Urinary bladder (tissue), 3 donors: ENCODE measurements at regions not wholly inside any gene's neighbourhood (a gene's known extent, or its start where the extent isn't known, plus 50 kb on each side); places are given as distances from the start of the nearest gene placed in this dataset.

ENCODE experiments used
- DNase-seq: peaks from one replicate; pipeline ENCODE4 v3.0.0-alpha.2; 2015; ENCODE audit errors: extremely low spot score
- H3K27ac ChIP-seq: one replicate; pipeline ENCODE4 v1.5.1; 2013; ENCODE audit warnings: low read depth, mild to moderate bottlenecking, moderate library complexity
- H3K36me3 ChIP-seq: one replicate; pipeline ENCODE4 v1.6.1; 2013; ENCODE audit warnings: mild to moderate bottlenecking, moderate library complexity; ENCODE audit not compliant: insufficient read depth
- H3K4me1 ChIP-seq: one replicate; pipeline ENCODE4 v1.6.1; 2013; ENCODE audit warnings: mild to moderate bottlenecking, moderate library complexity; ENCODE audit not compliant: insufficient read depth
- H3K4me3 ChIP-seq: one replicate; pipeline ENCODE4 v1.5.1; 2013; ENCODE audit warnings: low read depth, low read length
- WGBS: extraction: QIAGEN DNeasy Blood & Tissue Kit; methylation state at CpG from one replicate; pipeline ENCODE4 v1.1.7; 2013; 5-methylcytosine and 5-hydroxymethylcytosine counted together
- donor health status: healthy with polysubstance abuse.
- donor health status: healthy.

- Histone ChIP-seq H3K36me3 (no peaks in the 10 kb centered on the region), H3K4me3 (no peak overlapping the region), H3K27ac (no peak overlapping the region), H3K4me1 (no peaks in the 10 kb centered on the region)
- no peak for DNase-seq
- 55% methylated on average over 2 of the region's 2 CpGs for WGBS
Observed at GRCh38 chr3:139870000-139870675, 64.8 kb upstream of the CLSTN2 start.

- Histone ChIP-seq H3K4me1 (no peaks in the 10 kb centered on the region), H3K27ac (no peak overlapping the region), H3K4me3 (no peak overlapping the region), H3K36me3 (no peaks in the 10 kb centered on the region)
- no peak for DNase-seq
- WGBS = 90% methylated on average over 2 of the region's 2 CpGs
Observed at GRCh38 chr3:139868773-139869172, 66.2 kb upstream of the CLSTN2 start.

- no peaks in the 10 kb centered on the region for H3K4me1 ChIP-seq
Observed at GRCh38 chr3:139848660-139849059, 86.3 kb upstream of the CLSTN2 start.

GRCh38 chr3:139846729-139847128 lies 88.3 kb upstream of the CLSTN2 start:
- no peaks in the 10 kb centered on the region for H3K4me1 ChIP-seq
- no peaks in the 10 kb centered on the region for H3K36me3 ChIP-seq
- no peak overlapping the region for H3K4me3 ChIP-seq
- WGBS = 31% methylated on average over 1 of the region's 1 CpG
- DNase-seq = no peak
- H3K27ac ChIP-seq = no peak overlapping the region

More at GRCh38 chr3:139848660-139849059, 86.3 kb upstream of the CLSTN2 start:
- no peak for DNase-seq
- no peaks in the 10 kb centered on the region for H3K36me3 ChIP-seq
- 55% methylated on average over 3 of the region's 3 CpGs for WGBS
- no peak overlapping the region for H3K27ac ChIP-seq
- H3K4me3 ChIP-seq = no peak overlapping the region

- 36% methylated on average over 3 of the region's 3 CpGs for WGBS
- H3K36me3 ChIP-seq = no peaks in the 10 kb centered on the region
- H3K4me1 ChIP-seq = no peaks in the 10 kb centered on the region
- H3K4me3 ChIP-seq = no peak overlapping the region
- DNase-seq = no peak
- no peak overlapping the region for H3K27ac ChIP-seq
Observed at GRCh38 chr3:139839659-139840058, 95.3 kb upstream of the CLSTN2 start.

- WGBS = 51% methylated on average over 1 of the region's 1 CpG
Observed at GRCh38 chr3:139839014-139839413, 96.0 kb upstream of the CLSTN2 start.

GRCh38 chr3:139838269-139838957 lies 96.6 kb upstream of the CLSTN2 start:
- H3K4me1 ChIP-seq = no peaks in the 10 kb centered on the region
- 65% methylated on average over 3 of the region's 3 CpGs for WGBS
- no peak overlapping the region for H3K27ac ChIP-seq
- H3K4me3 ChIP-seq = no peak overlapping the region
- no peaks in the 10 kb centered on the region for H3K36me3 ChIP-seq
- DNase-seq = no peak

More at GRCh38 chr3:139839014-139839413, 96.0 kb upstream of the CLSTN2 start:
- no peaks in the 10 kb centered on the region for H3K36me3 ChIP-seq
- DNase-seq = no peak
- H3K4me1 ChIP-seq = no peaks in the 10 kb centered on the region
- H3K27ac ChIP-seq = no peak overlapping the region
- no peak overlapping the region for H3K4me3 ChIP-seq

- WGBS = 75% methylated on average over 4 of the region's 4 CpGs
- H3K4me3 ChIP-seq = no peak overlapping the region
- no peak overlapping the region for H3K27ac ChIP-seq
- H3K4me1 ChIP-seq = no peaks in the 10 kb centered on the region
- H3K36me3 ChIP-seq = no peaks in the 10 kb centered on the region
- DNase-seq = no peak
Observed at GRCh38 chr3:139836698-139837464, 98.1 kb upstream of the CLSTN2 start.

GRCh38 chr3:139835830-139836683 lies 98.9 kb upstream of the CLSTN2 start:
- H3K4me3 ChIP-seq = no peak overlapping the region
- no peaks in the 10 kb centered on the region for H3K36me3 ChIP-seq
- DNase-seq = no peak
- WGBS = 83% methylated on average over 7 of the region's 7 CpGs
- no peaks in the 10 kb centered on the region for H3K4me1 ChIP-seq
- H3K27ac ChIP-seq = no peak overlapping the region

GRCh38 chr3:139832998-139833397 lies 102.0 kb upstream of the CLSTN2 start:
- Histone ChIP-seq H3K4me1 (no peaks in the 10 kb centered on the region), H3K27ac (no peak overlapping the region), H3K36me3 (no peaks in the 10 kb centered on the region), H3K4me3 (no peak overlapping the region)
- DNase-seq = no peak
- WGBS = 61% methylated on average over 4 of the region's 4 CpGs

GRCh38 chr3:139830817-139831216 lies 104.2 kb upstream of the CLSTN2 start:
- no peak for DNase-seq
- H3K27ac ChIP-seq = no peak overlapping the region
- H3K4me3 ChIP-seq = no peak overlapping the region
- WGBS = 41% methylated on average over 11 of the region's 11 CpGs
- H3K4me1 ChIP-seq = no peaks in the 10 kb centered on the region
- no peaks in the 10 kb centered on the region for H3K36me3 ChIP-seq

- 70% methylated on average over 1 of the region's 1 CpG for WGBS
- Histone ChIP-seq H3K4me1 (no peaks in the 10 kb centered on the region), H3K36me3 (no peaks in the 10 kb centered on the region), H3K27ac (no peak overlapping the region), H3K4me3 (no peak overlapping the region)
- no peak for DNase-seq
Observed at GRCh38 chr3:139827833-139828232, 107.2 kb upstream of the CLSTN2 start.

GRCh38 chr3:139824864-139825263 lies 110.1 kb upstream of the CLSTN2 start:
- no peak overlapping the region for H3K4me3 ChIP-seq
- H3K36me3 ChIP-seq = no peaks in the 10 kb centered on the region
- no peak for DNase-seq
- no peak overlapping the region for H3K27ac ChIP-seq
- H3K4me1 ChIP-seq = no peaks in the 10 kb centered on the region
- WGBS = 91% methylated on average over 3 of the region's 3 CpGs
